WI38 (cell line): ENCODE measurements at regions not wholly inside any gene's neighbourhood (a gene's known extent, or its start where the extent isn't known, plus 50 kb on each side); places are given as distances from the start of the nearest gene placed in this dataset.
"Not testable (repeated sequence)": the region's sequence is repeated elsewhere in the genome, so short reads cannot be mapped to it uniquely, and the experiment has no call there.

Experiments used
- H3K4me3 ChIP-seq: 2 replicates; pipeline ENCODE4 v1.5.1; 2011; ENCODE audit warnings: low read depth, mild to moderate bottlenecking, control low read depth, low read length
- CTCF ChIP-seq: IDR thresholded peaks from 2 replicates; pipeline ENCODE4 v1.5.1; 2012; ENCODE audit warnings: low read depth, mild to moderate bottlenecking, control low read depth, low read length

GRCh38 chr1:121558514-121558913, 373.7 kb downstream of the SRGAP2C start:
- no peak overlapping the region for H3K4me3 ChIP-seq
- no peak for TF ChIP-seq CTCF

- no peak for TF ChIP-seq CTCF
- H3K4me3 ChIP-seq: no peak overlapping the region
These were observed 381.6 kb downstream of the SRGAP2C start for GRCh38 chr1:121566346-121566745.

DNA sequence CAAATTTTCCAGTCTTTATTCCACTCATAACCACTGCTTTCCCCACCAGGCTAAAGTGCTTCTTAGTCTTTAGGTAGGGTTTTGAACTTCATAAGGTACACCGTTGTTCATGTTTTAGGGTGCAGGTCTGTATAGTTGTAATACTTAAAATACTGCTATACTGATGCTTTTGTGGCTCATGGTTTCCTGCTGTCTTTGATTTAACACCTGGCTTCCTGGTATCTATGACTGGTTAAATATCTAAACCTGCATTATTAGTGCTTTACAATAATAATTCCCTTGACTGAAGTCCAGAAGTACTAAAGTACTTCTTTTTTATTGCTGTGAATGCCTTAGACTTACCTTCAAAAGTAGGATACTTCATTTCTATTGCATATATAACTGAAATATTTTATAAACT, 384.7 kb downstream of the SRGAP2C start:
- H3K4me3 ChIP-seq: no peak overlapping the region
- no peak for TF ChIP-seq CTCF

- not testable (repeated sequence) for H3K4me3 ChIP-seq
These were observed 389.2 kb downstream of the SRGAP2C start for GRCh38 chr1:121573881-121574504.

GRCh38 chr1:121574505-121574899, 389.7 kb downstream of the SRGAP2C start:
- not testable (repeated sequence) for H3K4me3 ChIP-seq

DNA sequence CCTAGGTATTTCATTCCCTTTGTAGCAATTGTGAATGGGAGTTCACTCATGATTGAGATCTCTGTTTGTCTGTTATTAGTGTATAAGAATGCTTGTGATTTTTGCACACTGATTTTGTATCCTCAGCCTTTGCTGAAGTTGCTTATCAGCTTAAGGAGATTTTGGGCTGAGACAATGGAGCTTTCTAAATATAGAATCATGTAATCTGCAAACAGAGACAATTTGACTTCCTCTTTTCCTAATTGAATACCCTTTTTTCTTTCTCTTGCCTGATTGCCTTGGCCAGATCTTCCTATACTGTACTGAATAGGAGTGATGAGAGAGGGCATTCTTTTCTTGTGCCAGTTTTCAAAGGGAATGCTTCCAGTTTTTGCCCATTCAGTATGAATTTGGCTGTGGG, 398.1 kb downstream of the SRGAP2C start:
- H3K4me3 ChIP-seq: not testable (repeated sequence)

GRCh38 chr1:121586369-121587229, 401.8 kb downstream of the SRGAP2C start:
- no peak for TF ChIP-seq CTCF
- H3K4me3 ChIP-seq: no peak overlapping the region

DNA sequence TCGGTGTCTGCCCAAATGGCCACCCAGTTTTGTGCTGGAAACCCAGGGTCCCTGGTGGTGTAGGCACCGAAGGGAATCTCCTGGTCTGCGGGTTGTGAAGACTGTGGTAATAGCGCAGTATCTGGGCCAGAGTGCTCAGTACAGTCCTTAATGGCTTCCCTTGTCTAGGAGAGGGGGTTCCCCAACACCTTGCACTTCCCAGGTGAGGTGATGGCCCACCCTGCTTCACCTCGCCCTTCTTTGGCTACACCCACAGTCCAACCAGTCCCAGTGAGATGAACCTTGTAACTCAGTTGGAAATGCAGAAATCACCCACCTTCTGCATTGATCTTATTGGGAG, 402.4 kb downstream of the SRGAP2C start:
- H3K4me3 ChIP-seq: no peak overlapping the region
- no peak for TF ChIP-seq CTCF

DNA sequence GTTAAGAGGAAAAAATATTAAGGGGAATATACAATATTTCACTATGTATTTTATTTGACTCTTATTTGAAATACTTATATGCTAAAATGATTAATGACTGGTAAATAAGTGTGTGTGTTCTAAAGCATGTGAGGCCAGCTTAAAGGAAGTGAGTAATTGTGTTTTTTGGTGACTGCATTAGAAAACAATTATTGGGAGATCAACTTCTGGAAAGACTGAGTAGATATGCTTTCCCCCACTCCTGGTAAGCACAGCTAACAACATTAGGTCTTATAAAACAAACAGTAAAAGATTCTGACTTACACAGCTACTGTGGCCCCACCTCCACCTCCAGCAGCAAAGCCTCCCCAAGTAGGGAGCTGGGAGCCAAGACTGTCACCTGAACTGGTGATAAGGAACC, 403.0 kb downstream of the SRGAP2C start:
- no peak for TF ChIP-seq CTCF
- no peak overlapping the region for H3K4me3 ChIP-seq
